ENCODE measurements at regions not wholly inside any gene's neighbourhood (a gene's known extent, or its start where the extent isn't known, plus 50 kb on each side); places are given as distances from the start of the nearest gene placed in this dataset.
"Not testable (repeated sequence)": the region's sequence is repeated elsewhere in the genome, so short reads cannot be mapped to it uniquely, and the experiment has no call there.

GRCh38 chr2:188693771-188694170, 280.4 kb upstream of the COL3A1 start:
- Histone ChIP-seq H3K27me3 (no peaks in the 10 kb centered on the region), H3K9me3 (peaks cover 0 to 4% (median 0%) of the 10 kb centered on the region in 12 donors), H3K4me1 (no peaks in the 10 kb centered on the region), H3K36me3 (no peaks in the 10 kb centered on the region), H3K4me3 (no peak overlapping the region), H3K27ac (no peak overlapping the region)
- intact Hi-C loops (cut with DNase I): no loop called here
- no peak for ATAC-seq
- no peak for DNase-seq
- no peak for TF ChIP-seq POLR2A (IDR thresholded peaks at IDR 0.05)
- TF ChIP-seq, protein P1, sequence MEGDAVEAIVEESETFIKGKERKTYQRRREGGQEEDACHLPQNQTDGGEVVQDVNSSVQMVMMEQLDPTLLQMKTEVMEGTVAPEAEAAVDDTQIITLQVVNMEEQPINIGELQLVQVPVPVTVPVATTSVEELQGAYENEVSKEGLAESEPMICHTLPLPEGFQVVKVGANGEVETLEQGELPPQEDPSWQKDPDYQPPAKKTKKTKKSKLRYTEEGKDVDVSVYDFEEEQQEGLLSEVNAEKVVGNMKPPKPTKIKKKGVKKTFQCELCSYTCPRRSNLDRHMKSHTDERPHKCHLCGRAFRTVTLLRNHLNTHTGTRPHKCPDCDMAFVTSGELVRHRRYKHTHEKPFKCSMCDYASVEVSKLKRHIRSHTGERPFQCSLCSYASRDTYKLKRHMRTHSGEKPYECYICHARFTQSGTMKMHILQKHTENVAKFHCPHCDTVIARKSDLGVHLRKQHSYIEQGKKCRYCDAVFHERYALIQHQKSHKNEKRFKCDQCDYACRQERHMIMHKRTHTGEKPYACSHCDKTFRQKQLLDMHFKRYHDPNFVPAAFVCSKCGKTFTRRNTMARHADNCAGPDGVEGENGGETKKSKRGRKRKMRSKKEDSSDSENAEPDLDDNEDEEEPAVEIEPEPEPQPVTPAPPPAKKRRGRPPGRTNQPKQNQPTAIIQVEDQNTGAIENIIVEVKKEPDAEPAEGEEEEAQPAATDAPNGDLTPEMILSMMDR (IDR thresholded peaks at IDR 0.05): no peak
- WGBS, 4 donors: 66 to 75% (median 69%) methylated on average over 2 of the region's 2 CpGs

- Histone ChIP-seq H3K27me3 (no peaks in the 10 kb centered on the region), H3K9me3 (peaks cover 0 to 4% (median 0%) of the 10 kb centered on the region in 12 donors), H3K27ac (no peak overlapping the region), H3K4me1 (no peaks in the 10 kb centered on the region), H3K36me3 (no peaks in the 10 kb centered on the region), H3K4me3 (no peak overlapping the region)
- DNase-seq: no peak
- no peak for ATAC-seq
- 52 to 76% (median 57%) methylated on average over 3 of the region's 3 CpGs for WGBS, 4 donors
- TF ChIP-seq POLR2A (IDR thresholded peaks at IDR 0.05): no peak
- TF ChIP-seq, protein P1 (IDR thresholded peaks at IDR 0.05): no peak
- intact Hi-C loops (cut with DNase I): no loop called here
Measured at GRCh38 chr2:188695953-188696352, 278.2 kb upstream of the COL3A1 start.

DNA sequence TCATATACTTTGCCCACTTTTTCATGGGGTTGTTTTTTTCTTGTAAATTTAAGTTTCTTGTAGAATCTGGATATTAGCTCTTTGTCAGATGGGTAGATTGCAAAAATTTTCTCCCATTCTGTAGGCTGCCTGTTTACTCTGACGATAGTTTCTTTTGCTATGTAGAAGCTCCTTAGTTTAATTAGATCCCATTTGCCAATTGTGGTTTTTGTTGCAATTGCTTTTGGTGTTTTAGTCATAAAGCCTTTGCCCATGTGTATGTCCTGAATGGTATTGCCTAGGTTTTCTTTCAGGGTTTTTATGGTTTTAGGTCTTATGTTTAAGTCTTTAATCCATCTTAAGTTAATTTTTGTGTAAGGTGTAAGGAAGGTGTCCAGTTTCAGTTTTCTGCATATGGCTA, 276.0 kb upstream of the COL3A1 start:
- 89 to 100% (median 94%) methylated on average over 1 of the region's 1 CpG for WGBS, 4 donors
- H3K27ac ChIP-seq; H3K36me3 ChIP-seq; H3K4me1 ChIP-seq; ATAC-seq; intact Hi-C loops (cut with DNase I); H3K4me3 ChIP-seq; H3K9me3 ChIP-seq; H3K27me3 ChIP-seq; DNase-seq: not testable (repeated sequence)

DNA sequence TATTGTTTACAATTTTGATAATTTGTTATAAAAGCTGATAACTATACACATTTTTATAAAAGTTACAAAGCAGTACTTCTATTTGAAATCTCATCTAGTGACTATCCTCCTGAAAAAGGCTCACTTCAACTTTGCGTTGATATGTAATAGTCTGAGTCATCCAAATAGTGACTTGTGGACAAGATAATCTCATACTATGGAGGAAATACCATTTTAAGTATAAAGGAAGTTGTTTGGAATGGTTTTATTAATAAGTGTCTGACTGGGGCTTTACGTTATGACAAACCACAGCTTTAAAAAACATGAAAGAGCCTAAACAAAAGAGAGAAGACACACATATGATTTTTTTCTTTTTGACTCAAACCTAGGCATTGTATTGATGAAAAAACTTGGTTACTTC, 272.3 kb upstream of the COL3A1 start:
- Histone ChIP-seq H3K9me3 (peaks cover 0 to 4% (median 0%) of the 10 kb centered on the region in 12 donors), H3K36me3 (no peaks in the 10 kb centered on the region), H3K27ac (no peak overlapping the region), H3K4me1 (no peaks in the 10 kb centered on the region), H3K27me3 (no peaks in the 10 kb centered on the region), H3K4me3 (no peak overlapping the region)
- WGBS, 4 donors: 43 to 62% (median 57%) methylated on average over 2 of the region's 2 CpGs
- intact Hi-C loops (cut with DNase I): no loop called here
- ATAC-seq (no peak), DNase-seq (no peak)
- TF ChIP-seq POLR2A (IDR thresholded peaks at IDR 0.05): no peak
- TF ChIP-seq, protein P1 (IDR thresholded peaks at IDR 0.05): no peak

DNA sequence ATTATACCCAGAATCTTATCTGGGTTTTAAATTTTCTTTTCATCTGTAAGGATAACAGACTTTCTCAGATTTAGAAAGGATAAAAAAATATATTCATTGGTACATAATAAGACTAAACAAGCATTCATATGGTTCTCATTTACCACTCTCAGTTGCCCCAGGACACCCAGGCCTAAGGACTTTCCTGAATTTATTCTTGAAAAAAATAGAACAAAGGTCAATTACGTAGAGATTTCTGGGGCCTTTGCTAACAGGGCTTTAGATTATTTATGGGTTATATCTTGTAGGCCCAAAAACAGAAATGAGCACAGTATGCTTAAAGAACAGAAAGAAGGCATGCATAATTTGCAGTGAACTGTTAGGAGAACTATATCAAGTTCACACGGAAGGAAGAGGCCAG, 269.0 kb upstream of the COL3A1 start:
- Histone ChIP-seq H3K27me3 (no peaks in the 10 kb centered on the region), H3K4me1 (no peaks in the 10 kb centered on the region), H3K4me3 (no peak overlapping the region), H3K9me3 (peaks cover 0 to 11% (median 0%) of the 10 kb centered on the region in 12 donors), H3K36me3 (no peaks in the 10 kb centered on the region), H3K27ac (no peak overlapping the region)
- ATAC-seq (no peak), DNase-seq (no peak)
- WGBS, 4 donors: 86 to 92% (median 89%) methylated on average over 2 of the region's 2 CpGs
- intact Hi-C loops (cut with DNase I): no loop called here
- TF ChIP-seq, protein P1 (IDR thresholded peaks at IDR 0.05): no peak
- no peak for TF ChIP-seq POLR2A (IDR thresholded peaks at IDR 0.05)

All from heart left ventricle (tissue), 16 donors.